VCaP (cell line): ENCODE measurements at regions not wholly inside any gene's neighbourhood (a gene's known extent, or its start where the extent isn't known, plus 50 kb on each side); places are given as distances from the start of the nearest gene placed in this dataset.

ENCODE experiments used
- H3K27ac ChIP-seq: fragments of 450-650 bp; 2 replicates; pipeline ENCODE4 v1.5.1; 2017
- TF ChIP-seq, protein P1 (sequence below): fragments of 450-650 bp; conservative IDR thresholded peaks from 2 replicates; pipeline ENCODE4 v1.5.1; 2017; ENCODE audit warnings: mild to moderate bottlenecking, moderate library complexity

DNA sequence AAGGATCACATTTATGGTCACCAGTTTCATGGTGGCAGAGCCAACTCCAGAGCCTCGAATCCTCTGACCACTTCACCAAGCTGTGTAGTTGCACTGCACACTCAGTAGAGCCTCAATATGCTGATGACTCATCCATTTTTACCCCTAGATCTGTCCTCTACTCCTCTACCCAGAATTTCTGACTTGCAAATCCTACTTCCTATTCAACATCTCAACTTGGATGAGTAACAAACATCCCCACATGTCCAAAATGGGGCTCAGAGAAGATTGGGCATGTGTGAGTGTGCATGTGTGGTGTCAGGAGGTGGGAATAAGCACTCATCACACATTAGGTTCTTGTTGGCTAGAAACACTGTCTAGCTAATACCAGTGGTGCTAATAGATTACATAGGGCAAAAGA, 57.8 kb upstream of the IGFBP2 start:
- no peak overlapping the region for H3K27ac ChIP-seq
- TF ChIP-seq, protein P1, sequence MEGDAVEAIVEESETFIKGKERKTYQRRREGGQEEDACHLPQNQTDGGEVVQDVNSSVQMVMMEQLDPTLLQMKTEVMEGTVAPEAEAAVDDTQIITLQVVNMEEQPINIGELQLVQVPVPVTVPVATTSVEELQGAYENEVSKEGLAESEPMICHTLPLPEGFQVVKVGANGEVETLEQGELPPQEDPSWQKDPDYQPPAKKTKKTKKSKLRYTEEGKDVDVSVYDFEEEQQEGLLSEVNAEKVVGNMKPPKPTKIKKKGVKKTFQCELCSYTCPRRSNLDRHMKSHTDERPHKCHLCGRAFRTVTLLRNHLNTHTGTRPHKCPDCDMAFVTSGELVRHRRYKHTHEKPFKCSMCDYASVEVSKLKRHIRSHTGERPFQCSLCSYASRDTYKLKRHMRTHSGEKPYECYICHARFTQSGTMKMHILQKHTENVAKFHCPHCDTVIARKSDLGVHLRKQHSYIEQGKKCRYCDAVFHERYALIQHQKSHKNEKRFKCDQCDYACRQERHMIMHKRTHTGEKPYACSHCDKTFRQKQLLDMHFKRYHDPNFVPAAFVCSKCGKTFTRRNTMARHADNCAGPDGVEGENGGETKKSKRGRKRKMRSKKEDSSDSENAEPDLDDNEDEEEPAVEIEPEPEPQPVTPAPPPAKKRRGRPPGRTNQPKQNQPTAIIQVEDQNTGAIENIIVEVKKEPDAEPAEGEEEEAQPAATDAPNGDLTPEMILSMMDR = no peak

DNA sequence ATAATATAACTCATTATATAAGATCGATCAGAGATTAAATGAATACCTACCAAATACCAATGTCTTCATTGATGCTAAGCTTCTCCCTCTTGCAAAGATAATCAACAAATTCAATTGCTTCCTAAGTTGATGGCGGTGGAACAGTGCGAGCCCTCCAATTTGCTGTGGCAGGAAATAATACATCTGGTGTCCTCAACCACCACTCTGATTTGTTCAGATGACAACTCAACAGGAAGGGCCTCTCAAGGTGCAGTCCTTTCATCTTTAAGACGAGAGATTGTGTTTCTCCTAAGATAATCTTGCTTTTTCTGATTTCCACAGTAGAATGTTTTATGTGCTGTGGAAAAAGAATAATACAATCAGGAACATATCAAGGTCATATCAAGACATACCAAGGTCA, 56.6 kb upstream of the IGFBP2 start:
- TF ChIP-seq, protein P1 = no peak
- H3K27ac ChIP-seq = no peak overlapping the region

- H3K27ac ChIP-seq = no peak overlapping the region
- TF ChIP-seq, protein P1 = no peak
Measured at GRCh38 chr2:216578325-216578724, 54.9 kb upstream of the IGFBP2 start.

GRCh38 chr2:216583147-216583546, 50.1 kb upstream of the IGFBP2 start:
- TF ChIP-seq, protein P1 = no peak
- no peak overlapping the region for H3K27ac ChIP-seq
